RWPE1 (cell line): ENCODE measurements at regions not wholly inside any gene's neighbourhood (a gene's known extent, or its start where the extent isn't known, plus 50 kb on each side); places are given as distances from the start of the nearest gene placed in this dataset.
"Not testable (repeated sequence)": the region's sequence is repeated elsewhere in the genome, so short reads cannot be mapped to it uniquely, and the experiment has no call there.

Experiments
- CTCF ChIA-PET: fragments of 350-600 bp; sonication (Branson Sonifier 250); formaldehyde crosslinking; extraction: SDS; loops from one replicate; lab custom pipeline; 2021; lab: Yijun Ruan, JAX
- POLR2A ChIA-PET: fragments of 400-600 bp; formaldehyde crosslinking; extraction: SDS; loops from one replicate; lab custom pipeline; 2020; ENCODE audit warnings: antibody characterized with exemption; ENCODE audit not compliant: low non-redundant PET; lab: Yijun Ruan, JAX
- DNase-seq: peaks from one replicate; pipeline ENCODE4 v3.0.0; 2012; ENCODE audit warnings: low spot score
- H3K27ac ChIP-seq: fragments of 450-650 bp; 2 replicates; pipeline ENCODE4 v1.5.1; 2017
- CTCF ChIP-seq: fragments of 450-650 bp; conservative IDR thresholded peaks from 2 replicates; pipeline ENCODE4 v1.5.1; 2017; ENCODE audit warnings: low read depth, mild to moderate bottlenecking

GRCh38 chr4:171353535-171353934 lies 459.7 kb upstream of the GALNTL6 start:
- TF ChIP-seq CTCF, result no peak
- ChIA-PET CTCF (interaction anchor here (0.5 kb wide), 1 partner anchor 22 kb away, joined by 4 read pairs; no protein-coding TSS in a partner anchor), POLR2A (no interaction called here)
- no peak for DNase-seq
- no peak overlapping the region for H3K27ac ChIP-seq

- ChIA-PET POLR2A (no interaction called here), CTCF (no interaction called here)
- no peak overlapping the region for H3K27ac ChIP-seq
- DNase-seq, result no peak
- no peak for TF ChIP-seq CTCF
Observed at GRCh38 chr4:171348090-171348489, 465.1 kb upstream of the GALNTL6 start.

GRCh38 chr4:171342646-171343045 lies 470.6 kb upstream of the GALNTL6 start:
- no peak for DNase-seq
- POLR2A ChIA-PET, result no interaction called here

GRCh38 chr4:171340258-171340657 lies 472.9 kb upstream of the GALNTL6 start:
- TF ChIP-seq CTCF, result no peak
- ChIA-PET POLR2A (no interaction called here), CTCF (no interaction called here)
- no peak for DNase-seq
- no peak overlapping the region for H3K27ac ChIP-seq

More at GRCh38 chr4:171342646-171343045, 470.6 kb upstream of the GALNTL6 start:
- CTCF ChIA-PET, result no interaction called here
- H3K27ac ChIP-seq, result no peak overlapping the region
- TF ChIP-seq CTCF, result no peak

- TF ChIP-seq CTCF, result no peak
- CTCF ChIA-PET, result interaction anchor here (0.6 kb wide), 1 partner anchor 899 kb away, joined by 4 read pairs; no protein-coding TSS in a partner anchor
- POLR2A ChIA-PET, result no interaction called here
- no peak overlapping the region for H3K27ac ChIP-seq
- no peak for DNase-seq
Observed at GRCh38 chr4:171334549-171334948, 478.7 kb upstream of the GALNTL6 start.

GRCh38 chr4:171308661-171309060 lies 504.5 kb upstream of the GALNTL6 start:
- ChIA-PET POLR2A (no interaction called here), CTCF (interaction anchor here (0.8 kb wide), 1 partner anchor 1026 kb away, joined by 4 read pairs; no protein-coding TSS in a partner anchor)
- DNase-seq, result no peak
- no peak overlapping the region for H3K27ac ChIP-seq
- TF ChIP-seq CTCF, result no peak

- POLR2A ChIA-PET, CTCF ChIA-PET: not testable (repeated sequence)
Observed at GRCh38 chr4:171298048-171298718, 515.0 kb upstream of the GALNTL6 start.

More at GRCh38 chr4:171298048-171298718, 515.0 kb upstream of the GALNTL6 start:
- H3K27ac ChIP-seq, DNase-seq: not testable (repeated sequence)
